ENCODE measurements at regions not wholly inside any gene's neighbourhood (a gene's known extent, or its start where the extent isn't known, plus 50 kb on each side); places are given as distances from the start of the nearest gene placed in this dataset.

DNA sequence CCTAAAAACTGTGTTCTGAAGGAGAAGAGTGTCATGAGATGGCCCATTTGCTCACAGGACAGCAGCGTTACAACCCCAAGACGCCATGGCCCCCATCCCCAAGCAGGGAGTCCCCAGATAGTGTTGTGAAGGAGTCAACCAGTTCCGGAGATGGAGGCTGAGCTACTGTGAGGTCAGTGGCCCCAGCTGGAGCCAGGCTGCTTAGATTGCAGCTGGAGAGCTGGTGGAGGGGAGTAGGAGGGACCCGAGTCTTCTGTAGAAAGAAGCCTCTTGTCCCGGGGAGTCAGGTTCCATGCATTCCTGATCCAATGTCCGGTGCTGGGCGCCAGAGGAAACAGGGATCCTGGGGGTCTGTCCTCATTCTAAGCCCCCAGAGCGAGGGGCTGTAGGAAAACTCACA lies 93.5 kb upstream of the SIM2 start:
- H3K9me3 Mint-ChIP-seq (ENCODE audit: low read depth), result peaks cover 9% of the 10 kb centered on the region
- no peak for DNase-seq (ENCODE audit: low spot score)
- no peak overlapping the region for H3K27ac Mint-ChIP-seq (ENCODE audit: unreplicated experiment)
- TF ChIP-seq, protein P1, sequence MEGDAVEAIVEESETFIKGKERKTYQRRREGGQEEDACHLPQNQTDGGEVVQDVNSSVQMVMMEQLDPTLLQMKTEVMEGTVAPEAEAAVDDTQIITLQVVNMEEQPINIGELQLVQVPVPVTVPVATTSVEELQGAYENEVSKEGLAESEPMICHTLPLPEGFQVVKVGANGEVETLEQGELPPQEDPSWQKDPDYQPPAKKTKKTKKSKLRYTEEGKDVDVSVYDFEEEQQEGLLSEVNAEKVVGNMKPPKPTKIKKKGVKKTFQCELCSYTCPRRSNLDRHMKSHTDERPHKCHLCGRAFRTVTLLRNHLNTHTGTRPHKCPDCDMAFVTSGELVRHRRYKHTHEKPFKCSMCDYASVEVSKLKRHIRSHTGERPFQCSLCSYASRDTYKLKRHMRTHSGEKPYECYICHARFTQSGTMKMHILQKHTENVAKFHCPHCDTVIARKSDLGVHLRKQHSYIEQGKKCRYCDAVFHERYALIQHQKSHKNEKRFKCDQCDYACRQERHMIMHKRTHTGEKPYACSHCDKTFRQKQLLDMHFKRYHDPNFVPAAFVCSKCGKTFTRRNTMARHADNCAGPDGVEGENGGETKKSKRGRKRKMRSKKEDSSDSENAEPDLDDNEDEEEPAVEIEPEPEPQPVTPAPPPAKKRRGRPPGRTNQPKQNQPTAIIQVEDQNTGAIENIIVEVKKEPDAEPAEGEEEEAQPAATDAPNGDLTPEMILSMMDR (IDR thresholded peaks at IDR 0.05), result no peak
- peaks cover 12% of the 10 kb centered on the region for H3K27me3 Mint-ChIP-seq (ENCODE audit: low read depth)
- peaks cover 4% of the 10 kb centered on the region for H3K4me1 Mint-ChIP-seq (ENCODE audit: low read depth)
- no peak overlapping the region for H3K4me3 Mint-ChIP-seq (ENCODE audit: unreplicated experiment)
- no peaks in the 10 kb centered on the region for H3K36me3 Mint-ChIP-seq (ENCODE audit: low read depth)

DNA sequence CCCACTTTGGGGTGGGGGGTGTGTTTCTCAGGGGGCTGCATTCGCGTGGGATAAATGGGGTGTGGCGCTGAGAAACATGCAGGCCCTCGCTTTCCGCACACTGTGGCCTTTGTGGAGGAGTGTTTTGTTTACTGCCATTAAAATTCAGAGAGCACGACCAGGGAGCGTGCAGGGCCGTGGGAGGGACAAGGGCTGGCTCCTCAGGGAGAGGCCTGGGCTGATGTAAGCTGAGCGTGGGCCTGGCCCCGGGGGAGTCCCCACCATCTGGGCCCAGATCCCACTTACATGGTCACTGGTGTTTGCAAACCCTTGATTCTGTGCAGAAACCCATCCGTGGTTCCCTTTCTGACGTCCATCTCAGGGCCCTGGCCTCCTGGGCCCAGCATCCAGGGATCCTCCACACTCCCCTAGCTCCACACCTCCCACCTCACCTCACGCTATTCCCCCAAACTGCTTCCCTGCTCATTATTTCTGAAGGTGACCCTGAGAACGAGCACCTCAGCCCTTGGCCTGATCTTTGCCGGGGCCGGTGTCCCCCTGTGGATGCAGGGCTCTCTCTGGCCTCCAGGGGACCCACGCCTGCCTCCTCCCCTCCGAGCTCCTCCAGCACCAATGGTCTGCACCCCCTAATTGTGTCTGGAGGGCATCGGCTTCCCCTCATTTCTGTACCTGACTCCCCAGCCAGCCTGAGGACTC lies 92.5 kb upstream of the SIM2 start:
- TF ChIP-seq, protein P1 (IDR thresholded peaks at IDR 0.05), result no peak
- H3K4me3 Mint-ChIP-seq (ENCODE audit: unreplicated experiment), result no peak overlapping the region
- peaks cover 9% of the 10 kb centered on the region for H3K27me3 Mint-ChIP-seq (ENCODE audit: low read depth)
- H3K9me3 Mint-ChIP-seq (ENCODE audit: low read depth), result peaks cover 9% of the 10 kb centered on the region
- no peaks in the 10 kb centered on the region for H3K36me3 Mint-ChIP-seq (ENCODE audit: low read depth)
- H3K4me1 Mint-ChIP-seq (ENCODE audit: low read depth), result peaks cover 8% of the 10 kb centered on the region
- DNase-seq (ENCODE audit: low spot score), result no peak
- H3K27ac Mint-ChIP-seq (ENCODE audit: unreplicated experiment), result no peak overlapping the region

DNA sequence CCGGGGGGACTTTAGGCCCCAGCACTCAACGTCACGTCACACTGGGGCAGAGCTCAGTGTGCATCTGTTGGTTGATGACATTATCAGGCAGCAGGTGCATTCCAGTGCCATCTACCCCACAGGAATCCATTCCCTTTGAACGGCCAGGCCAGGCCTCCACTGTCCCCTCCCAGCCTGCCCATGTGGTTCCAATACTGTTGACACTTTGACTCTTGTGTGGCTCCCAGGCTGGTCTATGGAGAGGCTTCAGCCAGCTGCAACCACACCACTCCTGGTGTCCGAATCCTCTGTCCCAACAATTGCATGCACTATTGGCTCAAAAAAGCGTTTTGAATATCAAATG lies 92.0 kb upstream of the SIM2 start:
- TF ChIP-seq, protein P1 (IDR thresholded peaks at IDR 0.05), result no peak
- H3K9me3 Mint-ChIP-seq (ENCODE audit: low read depth), result peaks cover 9% of the 10 kb centered on the region
- peaks cover 8% of the 10 kb centered on the region for H3K4me1 Mint-ChIP-seq (ENCODE audit: low read depth)
- no peak for DNase-seq (ENCODE audit: low spot score)
- H3K27me3 Mint-ChIP-seq (ENCODE audit: low read depth), result peaks cover 11% of the 10 kb centered on the region
- no peak overlapping the region for H3K4me3 Mint-ChIP-seq (ENCODE audit: unreplicated experiment)
- H3K36me3 Mint-ChIP-seq (ENCODE audit: low read depth), result no peaks in the 10 kb centered on the region
- H3K27ac Mint-ChIP-seq (ENCODE audit: unreplicated experiment), result no peak overlapping the region

DNA sequence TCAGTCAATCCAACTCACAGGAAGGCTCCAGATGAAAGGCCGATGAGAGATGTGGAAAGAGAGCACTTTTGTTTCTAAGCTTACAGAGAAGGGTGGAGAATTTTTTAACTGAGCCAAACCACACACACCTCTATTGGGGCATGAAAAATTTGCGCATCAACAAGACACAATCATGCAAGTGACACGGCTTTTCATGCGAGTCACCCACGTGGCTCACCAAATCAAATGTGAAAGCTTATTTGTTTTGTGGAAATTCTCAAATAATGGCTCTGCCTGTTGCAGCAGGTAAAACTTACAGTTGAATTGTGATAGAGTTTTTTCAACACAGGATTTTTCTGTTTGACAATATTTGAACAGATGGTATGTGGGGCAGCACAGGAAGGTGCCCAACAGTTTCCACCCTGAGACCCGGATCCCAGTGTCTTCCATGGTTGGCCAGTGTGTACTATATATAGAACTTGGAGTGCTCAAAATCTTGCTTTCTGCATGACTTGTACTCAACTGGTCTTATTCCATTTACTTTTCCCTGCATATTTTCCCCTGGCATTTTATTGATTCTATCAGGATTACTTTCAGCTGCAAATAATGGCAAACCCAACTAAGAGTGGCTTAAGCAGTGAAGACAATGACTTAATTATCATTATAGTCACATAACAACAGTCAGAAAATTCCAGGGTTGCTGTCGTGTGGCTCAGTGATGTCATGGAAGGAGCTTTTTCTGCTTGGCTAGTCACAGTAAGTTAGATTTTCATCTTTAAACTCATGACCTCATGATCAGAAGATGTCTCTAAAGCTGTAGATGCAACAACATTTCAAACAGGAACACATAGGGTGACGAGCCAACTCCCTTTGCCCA lies 90.6 kb upstream of the SIM2 start:
- H3K27ac Mint-ChIP-seq (ENCODE audit: unreplicated experiment), result no peak overlapping the region
- peaks cover 16% of the 10 kb centered on the region for H3K27me3 Mint-ChIP-seq (ENCODE audit: low read depth)
- no peak overlapping the region for H3K4me3 Mint-ChIP-seq (ENCODE audit: unreplicated experiment)
- H3K9me3 Mint-ChIP-seq (ENCODE audit: low read depth), result peaks cover 9% of the 10 kb centered on the region
- DNase-seq (ENCODE audit: low spot score), result no peak
- H3K36me3 Mint-ChIP-seq (ENCODE audit: low read depth), result no peaks in the 10 kb centered on the region
- TF ChIP-seq, protein P1 (IDR thresholded peaks at IDR 0.05), result no peak
- H3K4me1 Mint-ChIP-seq (ENCODE audit: low read depth), result peaks cover 12% of the 10 kb centered on the region

DNA sequence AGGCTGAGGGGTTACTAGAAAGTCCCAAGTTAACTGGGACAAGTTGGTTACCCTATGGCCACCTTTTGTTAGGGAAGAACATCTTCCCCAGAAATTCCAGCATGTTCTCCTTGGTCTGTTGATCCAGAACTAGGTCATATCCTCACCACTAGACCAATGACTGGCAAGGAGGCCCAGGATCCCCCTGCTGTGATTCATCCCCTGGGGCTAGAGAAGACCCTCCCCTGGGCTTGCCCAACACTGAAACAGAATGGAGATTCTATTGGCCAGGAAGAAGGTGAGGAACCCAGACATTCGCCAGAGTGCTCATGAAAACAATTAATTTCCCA lies 90.1 kb upstream of the SIM2 start:
- DNase-seq (ENCODE audit: low spot score), result no peak
- peaks cover 12% of the 10 kb centered on the region for H3K4me1 Mint-ChIP-seq (ENCODE audit: low read depth)
- H3K36me3 Mint-ChIP-seq (ENCODE audit: low read depth), result no peaks in the 10 kb centered on the region
- no peak overlapping the region for H3K4me3 Mint-ChIP-seq (ENCODE audit: unreplicated experiment)
- no peak overlapping the region for H3K27ac Mint-ChIP-seq (ENCODE audit: unreplicated experiment)
- peaks cover 16% of the 10 kb centered on the region for H3K27me3 Mint-ChIP-seq (ENCODE audit: low read depth)
- peaks cover 9% of the 10 kb centered on the region for H3K9me3 Mint-ChIP-seq (ENCODE audit: low read depth)
- TF ChIP-seq, protein P1 (IDR thresholded peaks at IDR 0.05), result no peak

Data from chondrocyte (in vitro differentiated cells).